Esophagus squamous epithelium (tissue), 4 donors: ENCODE measurements at regions not wholly inside any gene's neighbourhood (a gene's known extent, or its start where the extent isn't known, plus 50 kb on each side); places are given as distances from the start of the nearest gene placed in this dataset.

Experiments used
- POLR2A ChIP-seq, 4 donors: fragments of 450-650 bp; IDR thresholded peaks; one replicate each; pipeline ENCODE4 v1.6.1; 2017; ENCODE audit warnings: antibody characterized with exemption in 4 of 4, mild to moderate bottlenecking in 4 of 4, moderate library complexity in 3 of 4
- TF ChIP-seq, protein P1 (sequence below), 6 experiments: fragments of 450-650 bp in 4 of 6; fragments of 200-600 bp in 2 of 6; sonication (generic) in 2 of 6; IDR thresholded peaks; one replicate each; pipeline ENCODE4 v1.5.1; 2016 to 2019; ENCODE audit warnings: antibody characterized with exemption in 6 of 6, mild to moderate bottlenecking in 4 of 6, moderate library complexity in 4 of 6

DNA sequence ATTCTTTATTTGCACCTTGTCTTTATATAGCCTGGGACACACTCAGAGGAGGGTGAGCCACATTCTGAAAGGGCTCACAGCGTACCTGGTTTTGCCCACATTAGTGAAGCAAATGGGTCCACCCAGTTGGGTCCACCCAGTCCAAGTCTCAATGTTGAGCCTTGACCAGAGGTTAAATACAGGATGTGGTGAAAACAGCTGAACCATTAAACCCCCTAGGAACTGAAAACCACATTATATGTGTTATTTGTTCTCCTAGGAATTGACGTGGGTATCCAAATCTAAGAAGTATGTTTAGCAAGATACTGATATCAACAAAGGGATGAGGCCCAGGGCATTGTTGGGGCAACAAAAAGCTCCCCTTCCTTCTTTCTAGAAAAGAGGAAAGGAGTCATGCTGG is 83.8 kb downstream of the SETD4 start:
- TF ChIP-seq, protein P1, sequence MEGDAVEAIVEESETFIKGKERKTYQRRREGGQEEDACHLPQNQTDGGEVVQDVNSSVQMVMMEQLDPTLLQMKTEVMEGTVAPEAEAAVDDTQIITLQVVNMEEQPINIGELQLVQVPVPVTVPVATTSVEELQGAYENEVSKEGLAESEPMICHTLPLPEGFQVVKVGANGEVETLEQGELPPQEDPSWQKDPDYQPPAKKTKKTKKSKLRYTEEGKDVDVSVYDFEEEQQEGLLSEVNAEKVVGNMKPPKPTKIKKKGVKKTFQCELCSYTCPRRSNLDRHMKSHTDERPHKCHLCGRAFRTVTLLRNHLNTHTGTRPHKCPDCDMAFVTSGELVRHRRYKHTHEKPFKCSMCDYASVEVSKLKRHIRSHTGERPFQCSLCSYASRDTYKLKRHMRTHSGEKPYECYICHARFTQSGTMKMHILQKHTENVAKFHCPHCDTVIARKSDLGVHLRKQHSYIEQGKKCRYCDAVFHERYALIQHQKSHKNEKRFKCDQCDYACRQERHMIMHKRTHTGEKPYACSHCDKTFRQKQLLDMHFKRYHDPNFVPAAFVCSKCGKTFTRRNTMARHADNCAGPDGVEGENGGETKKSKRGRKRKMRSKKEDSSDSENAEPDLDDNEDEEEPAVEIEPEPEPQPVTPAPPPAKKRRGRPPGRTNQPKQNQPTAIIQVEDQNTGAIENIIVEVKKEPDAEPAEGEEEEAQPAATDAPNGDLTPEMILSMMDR (IDR thresholded peaks at IDR 0.05): no peak
- TF ChIP-seq POLR2A (IDR thresholded peaks at IDR 0.05): no peak
